BJ (cell line): ENCODE measurements at regions not wholly inside any gene's neighbourhood (a gene's known extent, or its start where the extent isn't known, plus 50 kb on each side); places are given as distances from the start of the nearest gene placed in this dataset.
A peak's percentile ranks its signal among the peaks of the same experiment; 100 is the strongest.

ENCODE experiments used
- CTCF ChIA-PET: fragments of 350-600 bp; formaldehyde crosslinking; extraction: SDS; loops from one replicate; lab custom pipeline; 2021; ENCODE audit warnings: antibody characterized with exemption, inconsistent platforms; lab: Yijun Ruan, JAX
- POLR2A ChIA-PET: fragments of 300-600 bp; sonication (Branson Sonifier 250); formaldehyde crosslinking; extraction: SDS; loops from one replicate; lab custom pipeline; 2021; ENCODE audit warnings: antibody characterized with exemption; lab: Charles Lee
- DNase-seq: peaks from one replicate; pipeline ENCODE4 v3.0.0-alpha.2; 2011; ENCODE audit warnings: low read depth
- H3K27me3 ChIP-seq: 2 replicates; pipeline ENCODE4 v1.6.0; 2011; ENCODE audit warnings: low read length; ENCODE audit not compliant: control insufficient read depth, insufficient read depth
- H3K36me3 ChIP-seq: 2 replicates; pipeline ENCODE4 v1.5.1; 2011; ENCODE audit warnings: low read length; ENCODE audit not compliant: control insufficient read depth, insufficient read depth
- H3K4me3 ChIP-seq: 2 replicates; pipeline ENCODE4 v1.5.1; 2011; ENCODE audit warnings: low read depth, mild to moderate bottlenecking, control low read depth, low read length
- CTCF ChIP-seq: IDR thresholded peaks from 2 replicates; pipeline ENCODE4 v1.5.1; 2011; ENCODE audit warnings: low read depth, mild to moderate bottlenecking, control low read depth, inconsistent platforms, low read length, moderate library complexity; ENCODE audit not compliant: insufficient read depth

GRCh38 chr4:17328141-17328815 lies 183.6 kb downstream of the QDPR start:
- ChIA-PET CTCF (interaction anchor here (0.8 to 1.5 kb wide), 8 partner anchors 9 to 1035 kb away, joined by 3 to 5 read pairs (median 4); no protein-coding TSS in a partner anchor), POLR2A (interaction anchor here (0.5 kb wide), 1 partner anchor 375 kb away, joined by 4 read pairs; no protein-coding TSS in a partner anchor)
- peaks cover under 1% of the 10 kb centered on the region; the same call in 1 of the 2 replicates for H3K27me3 ChIP-seq
- H3K4me3 ChIP-seq: no peak overlapping the region
- DNase-seq: no peak
- no peak for TF ChIP-seq CTCF
- no peaks in the 10 kb centered on the region for H3K36me3 ChIP-seq

GRCh38 chr4:17327591-17327990 lies 184.3 kb downstream of the QDPR start:
- DNase-seq: no peak
- Histone ChIP-seq H3K36me3 (no peaks in the 10 kb centered on the region), H3K4me3 (no peak overlapping the region), H3K27me3 (no peaks in the 10 kb centered on the region)
- TF ChIP-seq CTCF: no peak
- ChIA-PET POLR2A (interaction anchor here (0.5 kb wide), 1 partner anchor 374 kb away, joined by 4 read pairs; no protein-coding TSS in a partner anchor), CTCF (interaction anchor here (1.1 to 1.5 kb wide), 2 partner anchors 10 to 1034 kb away, joined by 3 to 5 read pairs; no protein-coding TSS in a partner anchor)

GRCh38 chr4:17326756-17327155 lies 185.1 kb downstream of the QDPR start:
- CTCF ChIA-PET: interaction anchor here (1.4 kb wide), 1 partner anchor 412 kb away, joined by 3 read pairs; no protein-coding TSS in a partner anchor
- Histone ChIP-seq H3K36me3 (no peaks in the 10 kb centered on the region), H3K4me3 (no peak overlapping the region), H3K27me3 (no peaks in the 10 kb centered on the region)
- no peak for DNase-seq
- no peak for TF ChIP-seq CTCF
- POLR2A ChIA-PET: no interaction called here

GRCh38 chr4:17325098-17325497 lies 186.8 kb downstream of the QDPR start:
- TF ChIP-seq CTCF: no peak
- ChIA-PET CTCF (interaction anchor here (0.8 to 3.5 kb wide), 22 partner anchors 13 to 1033 kb away, joined by 3 to 20 read pairs (median 5); partner anchors contain the start of gene LDB2), POLR2A (interaction anchor here (0.6 kb wide), 1 partner anchor 687 kb away, joined by 3 read pairs; no protein-coding TSS in a partner anchor)
- DNase-seq: no peak
- Histone ChIP-seq H3K27me3 (no peaks in the 10 kb centered on the region), H3K36me3 (no peaks in the 10 kb centered on the region), H3K4me3 (no peak overlapping the region)

- POLR2A ChIA-PET: interaction anchor here (0.6 kb wide), 1 partner anchor 686 kb away, joined by 3 read pairs; no protein-coding TSS in a partner anchor
- no peaks in the 10 kb centered on the region for H3K36me3 ChIP-seq
- TF ChIP-seq CTCF: peak; percentile 68
- CTCF ChIA-PET: interaction anchor here (0.6 to 3.5 kb wide), 46 partner anchors 9 to 1033 kb away, joined by 3 to 20 read pairs (median 4); partner anchors contain the start of gene LDB2
- H3K27me3 ChIP-seq: no peaks in the 10 kb centered on the region
- no peak for DNase-seq
- H3K4me3 ChIP-seq: no peak overlapping the region
Measured at GRCh38 chr4:17324386-17324830, 187.5 kb downstream of the QDPR start.
